Kidney glomerular epithelial cell (primary cell): ENCODE measurements at regions not wholly inside any gene's neighbourhood (a gene's known extent, or its start where the extent isn't known, plus 50 kb on each side); places are given as distances from the start of the nearest gene placed in this dataset.

Experiments used
- DNase-seq: peaks from one replicate; lab custom pipeline; 2025; lab: John Stamatoyannopoulos, UW

- no peak for DNase-seq
Measured at GRCh38 chr10:1882180-1882579, 144.9 kb upstream of the ADARB2 start.

GRCh38 chr10:1881636-1882035 is 144.3 kb upstream of the ADARB2 start:
- no peak for DNase-seq

DNA sequence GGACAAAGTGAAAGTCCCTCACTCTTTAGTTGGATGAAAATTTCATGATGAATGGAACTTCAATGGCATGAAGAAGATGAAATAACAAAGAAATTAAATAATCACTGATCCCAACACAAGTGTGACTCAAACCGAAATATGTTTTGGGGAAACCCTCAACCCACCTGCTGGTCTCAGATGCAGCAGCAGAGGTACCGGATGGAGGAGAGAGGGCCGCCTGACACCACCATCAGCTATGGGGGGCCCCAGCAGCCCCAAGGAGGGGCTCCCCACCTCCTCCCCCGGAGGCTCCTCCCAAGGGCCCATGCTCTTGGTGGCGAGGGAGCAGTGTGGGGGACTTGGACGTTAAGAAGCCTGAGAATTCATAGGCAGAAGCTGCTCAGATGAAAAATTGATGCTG is 137.2 kb upstream of the ADARB2 start:
- DNase-seq = no peak

- DNase-seq = no peak
Measured at GRCh38 chr10:1873661-1874315, 136.5 kb upstream of the ADARB2 start.

GRCh38 chr10:1872151-1872726 is 134.9 kb upstream of the ADARB2 start:
- DNase-seq = no peak

GRCh38 chr10:1870491-1870890 is 133.2 kb upstream of the ADARB2 start:
- no peak for DNase-seq

DNA sequence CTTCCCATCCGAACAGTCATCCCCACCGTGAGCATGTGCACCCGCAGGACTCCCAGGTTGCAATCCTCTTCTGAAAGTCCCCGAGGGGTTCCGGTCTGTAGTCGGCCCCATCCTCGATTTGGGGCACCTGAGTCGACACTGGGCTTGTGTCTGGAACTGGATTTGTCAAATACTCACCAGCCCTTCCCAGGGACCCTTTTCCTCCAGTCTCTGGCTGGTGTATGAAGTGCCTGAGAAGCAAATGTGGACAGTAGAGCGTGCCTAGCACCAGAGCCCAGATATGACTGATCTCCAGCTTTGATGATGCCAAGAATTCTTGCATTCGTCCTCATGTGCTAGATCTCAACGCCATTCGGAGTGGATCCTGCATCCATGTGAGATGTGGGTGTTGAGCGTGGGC is 132.5 kb upstream of the ADARB2 start:
- no peak for DNase-seq

DNA sequence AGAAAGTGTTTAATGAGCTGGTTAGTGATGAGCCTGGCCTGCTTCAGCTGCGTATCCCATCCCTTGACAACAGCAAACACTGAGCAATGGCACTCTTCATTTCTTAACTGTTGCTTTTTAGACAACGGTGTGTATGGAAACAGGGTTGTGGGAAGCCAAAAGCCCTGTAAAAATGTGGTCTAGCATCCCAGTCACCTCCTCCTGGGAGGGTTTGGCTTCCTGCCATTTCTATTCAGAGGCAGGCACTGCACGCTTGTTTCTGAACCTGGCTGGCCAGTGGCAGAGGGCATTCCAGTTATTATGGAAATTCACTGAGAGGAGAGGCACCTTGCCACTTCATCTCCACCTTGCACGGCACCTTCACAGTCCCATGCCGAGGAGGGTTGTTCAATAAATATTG is 123.0 kb upstream of the ADARB2 start:
- no peak for DNase-seq

DNA sequence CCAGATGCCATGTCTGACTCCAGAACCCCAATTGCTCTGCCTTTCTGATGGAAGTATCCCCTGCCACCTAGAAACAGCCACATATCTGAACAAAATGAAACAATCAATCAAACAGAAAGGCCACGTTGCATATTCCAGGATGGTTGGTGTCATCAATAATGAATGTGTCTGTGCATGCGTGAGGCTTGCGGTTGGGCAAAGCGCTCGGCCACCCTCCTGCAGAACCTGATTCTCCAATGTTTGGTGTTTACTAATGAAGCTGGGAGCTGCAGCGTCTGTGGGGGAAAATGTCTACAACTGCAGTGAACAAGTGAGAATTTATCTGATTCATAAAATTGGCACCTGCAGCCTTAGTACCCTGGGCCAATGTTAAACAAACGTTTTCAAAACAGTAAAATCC is 121.2 kb upstream of the ADARB2 start:
- DNase-seq = no peak

DNA sequence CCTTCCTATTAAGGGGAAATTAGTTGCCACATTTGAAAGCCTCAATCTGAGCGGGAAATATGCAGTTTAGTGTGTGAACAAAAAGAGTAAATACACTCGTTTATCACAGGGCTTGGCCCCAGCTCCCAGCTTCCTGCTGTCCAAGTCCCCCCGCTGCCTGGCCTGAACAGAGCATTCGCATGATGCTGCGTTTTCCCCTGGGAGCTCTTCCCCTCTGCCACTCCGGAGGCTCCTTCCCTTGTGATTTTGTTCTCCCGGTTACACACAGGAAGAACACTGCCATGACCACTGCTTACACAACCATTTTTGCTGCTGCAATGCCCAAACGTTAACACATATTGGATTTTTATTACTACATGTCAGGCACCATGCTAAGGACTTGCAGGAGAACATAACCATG is 120.7 kb upstream of the ADARB2 start:
- DNase-seq = no peak

DNA sequence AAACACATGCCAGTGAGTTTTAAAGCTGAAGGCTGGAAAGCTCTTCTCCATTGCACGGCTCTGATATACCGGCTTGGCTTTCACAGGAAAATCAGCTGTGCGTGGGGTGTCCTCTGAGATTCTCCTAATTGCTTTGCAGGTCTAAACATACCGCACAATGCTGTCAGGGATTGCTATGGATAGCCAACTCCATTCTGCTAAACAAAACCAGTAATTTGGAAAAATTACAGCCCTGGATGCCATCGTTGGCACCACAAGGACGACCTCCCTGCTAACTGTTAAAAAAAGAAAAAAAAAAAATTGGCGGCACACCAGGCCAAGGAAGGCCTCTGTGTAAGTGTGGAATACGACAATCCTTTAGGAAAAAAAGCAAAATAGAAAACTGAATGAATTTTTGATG is 118.6 kb upstream of the ADARB2 start:
- no peak for DNase-seq

DNA sequence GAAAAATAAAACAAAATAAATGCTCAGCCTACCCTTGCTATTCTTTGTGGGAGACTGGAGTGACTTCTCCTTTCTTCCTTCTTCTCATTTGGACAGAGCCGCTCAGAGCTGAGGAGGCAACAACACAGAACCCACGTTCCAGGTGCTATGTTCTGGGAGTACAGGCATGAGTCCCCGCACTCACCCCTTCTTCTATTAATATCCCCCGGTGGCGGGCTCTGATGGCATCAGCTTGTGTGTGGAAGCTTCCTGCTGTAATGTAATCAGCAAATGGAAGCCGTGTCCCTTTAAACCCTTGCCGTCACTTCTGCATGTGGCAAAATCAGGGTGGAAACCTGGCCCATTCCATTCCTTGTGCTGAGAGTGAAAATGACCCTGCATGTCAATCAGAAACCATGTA is 116.9 kb upstream of the ADARB2 start:
- DNase-seq = no peak

- DNase-seq = no peak
Measured at GRCh38 chr10:1853801-1854200, 116.5 kb upstream of the ADARB2 start.

GRCh38 chr10:1852841-1853240 is 115.5 kb upstream of the ADARB2 start:
- no peak for DNase-seq

DNA sequence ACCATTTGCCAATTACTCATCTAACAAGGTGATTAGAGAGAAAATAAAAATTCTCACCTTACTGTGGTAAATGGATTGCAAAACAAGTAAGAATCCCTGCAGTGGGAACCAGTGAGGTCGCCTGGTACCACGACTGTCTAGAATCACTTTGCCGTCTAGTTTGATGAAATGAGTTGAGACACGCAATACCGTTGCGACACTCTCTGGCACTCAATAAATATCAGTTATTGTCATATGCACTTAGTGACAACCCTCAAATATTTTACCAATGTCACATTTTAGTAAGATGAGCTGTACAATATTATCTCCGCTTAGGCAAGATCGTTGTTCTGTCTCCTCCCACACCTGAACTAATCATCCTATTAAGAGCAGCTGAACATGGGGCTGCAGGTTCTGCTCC is 114.4 kb upstream of the ADARB2 start:
- DNase-seq = no peak

DNA sequence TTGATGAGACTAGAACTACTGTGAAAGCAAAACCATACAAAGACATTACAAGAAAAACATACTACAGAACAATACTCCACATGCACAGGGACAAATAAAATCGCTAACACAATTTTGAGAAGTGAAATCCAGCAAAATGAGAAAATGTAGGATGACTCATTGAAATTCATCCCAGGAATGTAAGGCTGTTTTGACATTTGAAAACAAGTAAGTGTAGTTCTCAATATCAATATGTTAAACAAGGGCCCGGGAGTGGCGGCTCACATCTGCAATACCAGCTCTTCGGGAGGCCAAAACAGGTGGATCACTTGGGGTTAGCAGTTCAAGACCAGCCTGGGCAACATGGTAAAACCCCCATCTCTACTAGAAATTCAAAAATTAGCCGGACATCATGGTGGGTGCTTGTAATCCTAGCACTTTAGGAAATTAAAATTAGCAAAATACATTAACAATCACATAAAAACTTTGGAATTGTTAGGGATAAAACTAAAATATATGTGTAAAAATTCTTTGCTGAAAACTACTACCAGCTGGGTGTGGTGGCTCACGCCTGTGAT is 113.7 kb upstream of the ADARB2 start:
- DNase-seq = no peak

DNA sequence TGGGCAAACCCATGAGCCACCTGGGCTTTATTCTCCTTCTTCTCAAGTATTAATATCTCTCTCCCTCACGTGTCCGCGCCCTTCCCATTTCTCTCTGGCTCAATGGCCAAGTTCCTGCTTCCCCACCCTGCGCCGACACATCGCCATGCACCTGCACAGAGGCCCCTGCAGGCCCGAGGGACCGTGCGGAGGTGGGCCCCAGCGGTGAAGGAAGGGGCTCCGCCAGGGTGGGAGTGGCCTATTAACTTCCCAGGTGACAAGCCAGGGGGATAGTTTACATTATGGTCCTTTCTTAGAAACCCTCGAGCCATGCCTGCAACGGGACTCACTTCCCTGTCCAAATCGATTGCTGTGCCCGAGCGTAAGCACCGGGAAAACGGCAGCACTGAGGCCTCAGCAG is 110.0 kb upstream of the ADARB2 start:
- no peak for DNase-seq

- no peak for DNase-seq
Measured at GRCh38 chr10:1846032-1846431, 108.7 kb upstream of the ADARB2 start.

- DNase-seq = no peak
Measured at GRCh38 chr10:1841759-1842158, 104.4 kb upstream of the ADARB2 start.

DNA sequence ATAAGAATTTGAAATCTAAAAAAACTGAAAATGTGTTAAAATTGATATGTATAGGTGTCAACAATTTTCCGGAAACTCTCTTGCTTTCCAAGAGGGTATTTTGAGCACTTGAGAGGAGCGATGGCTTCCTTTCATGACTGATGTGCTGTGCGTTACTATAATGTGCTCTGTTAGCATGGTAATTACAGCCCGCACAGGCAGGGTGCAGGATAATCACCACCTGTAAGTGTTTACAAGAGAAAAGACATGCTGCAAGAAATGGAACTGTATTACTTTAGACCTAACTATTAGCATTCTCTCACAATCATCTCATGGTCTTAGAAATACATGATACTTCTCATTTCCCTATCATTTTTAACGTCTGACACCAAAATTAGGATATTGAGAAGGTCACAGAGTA is 92.4 kb upstream of the ADARB2 start:
- DNase-seq = no peak

DNA sequence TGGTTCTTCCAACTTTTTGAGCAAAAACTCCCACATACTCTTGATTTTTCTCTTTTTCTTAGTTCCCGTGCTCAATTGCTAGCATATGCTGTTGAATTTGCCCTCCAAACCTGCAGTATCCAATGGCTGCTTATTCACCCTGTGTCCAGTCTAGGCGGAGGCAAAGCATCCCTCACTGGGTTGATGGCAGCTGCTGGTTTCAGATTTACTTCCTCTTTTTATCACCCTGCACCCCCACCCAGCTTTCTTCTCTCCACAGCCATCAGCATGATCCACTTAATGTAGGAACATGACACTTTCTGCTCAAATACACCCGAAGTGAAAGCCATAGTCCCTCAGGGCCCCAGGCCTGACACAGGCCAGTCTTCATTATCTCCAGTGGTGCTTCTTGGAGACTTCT is 87.6 kb upstream of the ADARB2 start:
- DNase-seq = no peak

DNA sequence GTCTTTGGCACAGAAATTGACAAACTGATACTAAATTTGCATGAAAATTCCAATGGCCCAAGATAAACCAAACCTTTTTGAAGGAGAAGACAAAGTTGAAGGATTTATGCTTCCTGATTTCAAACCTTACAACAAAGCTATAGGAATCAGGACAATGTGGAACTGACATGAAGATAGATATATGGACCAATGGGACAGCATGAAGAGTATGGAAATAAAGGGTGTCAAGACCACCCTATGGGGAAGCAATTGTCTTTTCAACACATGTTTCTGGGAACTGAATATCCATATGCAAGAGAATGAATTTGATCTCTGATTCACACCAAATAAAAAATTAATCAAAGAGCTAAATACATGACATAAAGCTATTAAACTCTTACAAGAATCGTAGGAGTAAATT is 77.2 kb upstream of the ADARB2 start:
- no peak for DNase-seq

DNA sequence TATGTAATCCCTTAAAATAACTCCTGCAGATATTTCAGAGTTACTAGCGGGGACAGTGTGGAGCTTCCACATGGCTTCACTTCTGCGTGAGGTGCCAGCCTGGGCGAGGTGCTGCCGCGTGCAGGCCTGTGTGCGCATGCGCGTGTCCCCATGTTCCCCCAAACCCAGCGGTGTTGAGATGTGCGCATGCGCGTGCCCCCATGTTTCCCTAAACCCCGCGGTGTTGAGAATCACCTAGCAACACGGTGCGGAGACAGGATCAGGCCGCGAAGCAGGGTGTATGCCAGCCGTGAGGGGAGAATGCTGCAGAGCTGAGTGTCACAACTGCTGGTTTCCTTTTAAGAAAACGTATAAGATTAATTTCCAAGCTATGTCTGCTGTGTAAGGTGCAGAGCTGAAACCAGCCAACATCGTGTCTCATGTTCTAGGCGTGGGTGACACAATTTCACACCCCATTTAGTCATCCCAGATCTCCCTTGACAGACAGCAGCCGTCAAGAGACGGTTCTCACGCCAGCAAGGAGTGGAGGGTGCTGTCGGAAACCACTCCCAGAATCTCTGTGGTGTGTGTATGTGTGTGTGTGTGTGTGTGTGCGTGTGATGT is 71.9 kb upstream of the ADARB2 start:
- no peak for DNase-seq

DNA sequence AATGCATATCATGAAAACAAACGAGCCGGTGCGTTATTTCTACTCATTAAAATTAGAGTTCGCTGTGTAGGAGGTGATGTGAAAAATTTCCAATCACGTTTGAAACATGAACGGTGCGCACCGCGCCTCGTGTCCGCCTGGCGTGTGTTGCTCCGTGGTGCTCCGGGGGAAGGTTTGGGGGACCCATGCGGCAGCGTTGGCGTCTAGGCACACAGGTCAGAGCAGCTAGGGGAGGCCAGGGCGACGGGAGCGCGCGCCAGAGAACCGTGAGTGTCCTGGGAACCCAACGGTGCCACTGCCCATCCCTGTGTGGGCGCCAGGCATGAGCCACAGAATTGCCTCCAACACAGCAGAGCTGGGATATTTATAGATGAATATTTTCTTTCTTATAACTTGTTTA is 70.6 kb upstream of the ADARB2 start:
- no peak for DNase-seq
